Cardiac fibroblast (primary cell): ENCODE measurements at regions not wholly inside any gene's neighbourhood (a gene's known extent, or its start where the extent isn't known, plus 50 kb on each side); places are given as distances from the start of the nearest gene placed in this dataset.

Experiments used
- DNase-seq, 2 donors: peaks; one replicate each; pipeline versions ENCODE4 v3.0.0 to v3.0.0-alpha.2; 2010; ENCODE audit warnings: low read depth in 2 of 2
- H3K4me3 ChIP-seq, 2 donors: replicated peaks in 1 of 2; 1 replicate in 1 of 2; 2 replicates in 1 of 2; pipeline ENCODE4 v1.5.1; 2011; ENCODE audit warnings: low read depth in 2 of 2, low read length in 2 of 2, mild to moderate bottlenecking in 2 of 2, moderate library complexity in 1 of 2
- TF ChIP-seq, protein P1 (sequence below): IDR thresholded peaks from one replicate; pipeline ENCODE4 v1.5.1; 2011; ENCODE audit warnings: low read depth, mild to moderate bottlenecking, low read length, inconsistent platforms

- no peak for DNase-seq
- TF ChIP-seq, protein P1, sequence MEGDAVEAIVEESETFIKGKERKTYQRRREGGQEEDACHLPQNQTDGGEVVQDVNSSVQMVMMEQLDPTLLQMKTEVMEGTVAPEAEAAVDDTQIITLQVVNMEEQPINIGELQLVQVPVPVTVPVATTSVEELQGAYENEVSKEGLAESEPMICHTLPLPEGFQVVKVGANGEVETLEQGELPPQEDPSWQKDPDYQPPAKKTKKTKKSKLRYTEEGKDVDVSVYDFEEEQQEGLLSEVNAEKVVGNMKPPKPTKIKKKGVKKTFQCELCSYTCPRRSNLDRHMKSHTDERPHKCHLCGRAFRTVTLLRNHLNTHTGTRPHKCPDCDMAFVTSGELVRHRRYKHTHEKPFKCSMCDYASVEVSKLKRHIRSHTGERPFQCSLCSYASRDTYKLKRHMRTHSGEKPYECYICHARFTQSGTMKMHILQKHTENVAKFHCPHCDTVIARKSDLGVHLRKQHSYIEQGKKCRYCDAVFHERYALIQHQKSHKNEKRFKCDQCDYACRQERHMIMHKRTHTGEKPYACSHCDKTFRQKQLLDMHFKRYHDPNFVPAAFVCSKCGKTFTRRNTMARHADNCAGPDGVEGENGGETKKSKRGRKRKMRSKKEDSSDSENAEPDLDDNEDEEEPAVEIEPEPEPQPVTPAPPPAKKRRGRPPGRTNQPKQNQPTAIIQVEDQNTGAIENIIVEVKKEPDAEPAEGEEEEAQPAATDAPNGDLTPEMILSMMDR: no peak
- H3K4me3 ChIP-seq: no peak overlapping the region
These were observed 156.4 kb upstream of the PPP2R3A start for GRCh38 chr3:135809021-135809634.

DNA sequence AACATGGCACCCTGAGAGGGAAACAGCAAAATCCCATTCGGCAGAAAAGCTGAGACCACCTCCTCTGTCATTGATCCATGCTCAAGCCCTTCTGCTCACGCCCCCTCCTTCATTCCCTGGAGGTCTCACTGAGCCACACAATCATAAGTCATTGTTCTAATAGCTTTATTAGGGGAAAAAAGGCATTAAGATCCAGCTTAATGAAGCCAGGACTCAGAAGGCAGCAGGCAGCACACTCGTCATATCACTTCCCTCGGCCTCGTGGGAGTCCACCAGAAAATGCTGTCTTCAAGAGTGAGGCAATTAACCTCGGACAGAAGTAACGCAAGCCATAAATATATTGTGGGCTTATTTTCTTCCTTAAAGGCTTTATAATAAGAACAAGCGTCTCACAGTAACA, 153.9 kb upstream of the PPP2R3A start:
- TF ChIP-seq, protein P1: no peak
- no peak for DNase-seq
- no peak overlapping the region for H3K4me3 ChIP-seq

DNA sequence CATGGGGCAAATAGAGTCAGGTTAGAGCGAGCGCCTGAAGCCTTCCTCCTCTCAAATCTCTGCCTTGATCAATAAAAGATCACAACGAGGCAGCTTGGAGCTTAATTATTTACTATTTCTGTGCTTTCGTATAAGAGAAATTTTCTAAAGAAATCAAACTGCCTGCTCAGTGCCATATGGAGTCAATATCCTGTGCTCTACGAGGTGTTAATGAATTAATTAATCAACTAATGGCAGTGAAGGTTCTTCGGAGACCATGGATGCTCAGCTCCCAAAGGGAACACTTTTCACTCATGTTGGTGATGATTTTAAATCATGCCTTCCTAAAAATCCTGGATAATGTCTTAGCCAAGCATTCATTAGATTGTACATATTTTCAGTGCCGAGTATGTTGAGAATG, 153.5 kb upstream of the PPP2R3A start:
- H3K4me3 ChIP-seq: no peak overlapping the region
- no peak for DNase-seq
- TF ChIP-seq, protein P1: no peak

DNA sequence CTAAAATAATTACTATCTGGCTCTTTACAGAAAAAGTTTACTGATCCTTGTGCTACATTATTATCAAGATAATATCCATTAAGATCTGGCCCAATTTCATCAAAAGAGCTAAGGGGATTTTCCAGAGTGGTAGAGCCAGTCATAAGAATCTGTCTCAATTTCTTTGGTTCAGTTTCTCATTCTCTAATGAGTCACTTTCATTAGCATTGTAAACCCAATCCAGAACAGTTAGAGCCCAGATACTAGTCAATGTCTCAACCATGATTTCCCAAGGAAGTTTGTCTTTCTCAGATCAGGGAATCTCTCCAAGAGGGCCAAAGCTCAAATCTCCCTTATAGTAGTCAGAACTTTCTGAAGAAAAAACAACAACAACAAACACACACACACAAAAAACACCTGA, 131.1 kb upstream of the PPP2R3A start:
- no peak overlapping the region for H3K4me3 ChIP-seq
- TF ChIP-seq, protein P1: no peak
- no peak for DNase-seq

DNA sequence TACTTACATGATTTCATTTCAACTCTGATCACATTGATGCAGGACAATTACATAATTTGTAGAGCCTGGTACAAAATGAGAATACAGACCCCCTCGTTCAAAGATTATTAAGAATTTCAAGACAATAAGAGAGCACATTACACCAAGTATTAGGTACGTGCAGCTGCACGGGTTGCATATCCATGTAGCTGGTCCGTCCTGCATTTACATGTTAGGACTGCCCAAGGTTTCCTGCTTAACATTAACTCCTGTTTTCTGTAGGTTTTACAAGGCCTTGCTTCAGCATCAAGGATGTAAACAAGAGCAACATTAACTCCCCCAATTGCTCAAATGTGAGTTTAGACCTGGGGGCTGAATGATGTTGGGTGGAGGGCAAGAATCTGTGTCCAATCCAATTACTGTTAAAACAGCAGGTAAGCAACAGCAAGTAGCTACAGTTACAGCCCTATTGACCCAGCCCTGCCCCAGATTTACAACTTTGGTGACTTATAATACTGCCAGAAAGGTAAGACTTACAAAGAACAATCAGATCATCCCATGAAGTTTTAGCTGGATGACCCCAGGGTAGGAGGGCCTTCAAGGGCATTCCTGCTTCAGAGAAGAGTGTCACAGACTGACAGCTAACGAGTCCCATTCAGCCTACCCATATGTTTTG, 127.4 kb upstream of the PPP2R3A start:
- H3K4me3 ChIP-seq: no peak overlapping the region
- TF ChIP-seq, protein P1: no peak
- no peak for DNase-seq

- TF ChIP-seq, protein P1: no peak
- H3K4me3 ChIP-seq: no peak overlapping the region
- no peak for DNase-seq
These were observed 125.1 kb upstream of the PPP2R3A start for GRCh38 chr3:135840436-135840835.
